NCI-H524 treated with DMSO at 0.1 percent for 48 hours (cell line): ENCODE measurements at regions not wholly inside any gene's neighbourhood (a gene's known extent, or its start where the extent isn't known, plus 50 kb on each side); places are given as distances from the start of the nearest gene placed in this dataset.

Experiments
- DNase-seq: peaks from one replicate; lab custom pipeline; 2025; lab: John Stamatoyannopoulos, UW

DNA sequence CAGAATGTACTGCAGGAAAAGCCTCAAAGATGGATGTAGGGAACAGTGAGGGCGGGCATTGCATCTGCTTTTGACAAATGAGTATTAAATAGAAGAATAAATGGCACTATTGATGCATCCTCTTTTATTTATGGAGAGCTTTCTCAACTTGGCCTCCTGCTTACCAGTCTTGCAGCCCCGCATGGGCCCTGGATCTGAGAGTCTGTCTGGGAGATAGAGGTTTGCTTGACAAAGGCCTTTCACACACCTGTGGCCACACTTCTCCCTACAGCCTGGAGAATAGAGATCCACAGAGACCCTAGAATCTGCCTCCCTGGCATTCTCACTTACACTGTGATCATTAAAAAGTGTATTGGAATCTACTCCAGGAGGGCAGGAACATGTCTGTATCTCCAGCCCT lies 203.8 kb upstream of the CDH4 start:
- DNase-seq: no peak

GRCh38 chr20:61049684-61050083 lies 202.4 kb upstream of the CDH4 start:
- no peak for DNase-seq

GRCh38 chr20:61050336-61050890 lies 201.6 kb upstream of the CDH4 start:
- DNase-seq: no peak

GRCh38 chr20:61052195-61052750 lies 199.8 kb upstream of the CDH4 start:
- peak; percentile 83 for DNase-seq

DNA sequence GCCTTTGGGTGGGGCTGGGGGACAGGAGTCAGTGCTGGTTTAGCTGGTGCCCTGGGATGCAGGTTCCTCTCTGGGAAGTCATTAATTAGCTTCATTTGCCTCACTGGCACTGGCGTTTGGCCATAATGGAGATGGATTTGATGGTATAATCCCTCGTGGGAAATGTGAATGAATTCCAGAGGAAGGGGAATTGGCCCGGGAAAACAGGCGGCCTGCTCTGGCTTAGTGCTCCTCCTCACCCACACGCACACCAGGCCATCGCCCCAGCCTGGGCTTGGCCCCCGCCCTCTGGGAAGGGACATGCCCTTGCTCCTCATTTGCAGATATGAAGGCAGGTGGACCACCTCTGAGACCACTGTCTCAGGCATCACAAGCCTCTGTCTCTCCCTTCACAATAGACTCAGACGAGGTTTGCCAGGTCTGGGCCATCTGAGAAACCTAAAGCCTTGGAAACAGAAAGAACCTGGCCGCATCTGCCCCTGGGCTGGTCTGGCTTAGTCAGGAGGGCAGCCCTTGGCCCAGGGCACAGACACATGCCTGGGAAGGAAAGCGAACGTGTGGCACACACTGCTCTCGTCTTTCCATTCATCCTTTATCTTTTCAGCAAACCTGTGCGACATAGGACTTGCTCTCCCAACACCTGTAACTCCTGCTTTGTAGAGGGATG lies 199.2 kb upstream of the CDH4 start:
- no peak for DNase-seq

DNA sequence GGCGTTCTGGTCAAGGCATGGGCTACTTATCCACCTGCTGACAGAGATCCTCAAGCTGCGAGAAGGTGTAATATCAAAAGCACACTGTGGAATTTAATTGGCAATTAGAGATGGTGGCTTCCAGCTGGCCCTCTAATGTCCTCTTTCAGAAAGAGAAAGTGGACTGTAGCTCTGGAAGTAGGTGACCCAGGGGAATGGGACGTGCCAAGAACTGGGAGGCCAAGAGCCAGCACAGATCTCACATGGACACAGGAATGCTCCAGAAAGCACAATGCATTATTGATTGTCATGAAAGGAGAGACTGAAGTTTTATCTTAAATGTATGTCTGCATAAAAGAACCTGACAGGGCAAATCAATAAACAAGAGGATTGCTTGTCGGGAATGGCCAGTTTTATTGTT lies 198.6 kb upstream of the CDH4 start:
- DNase-seq: no peak

DNA sequence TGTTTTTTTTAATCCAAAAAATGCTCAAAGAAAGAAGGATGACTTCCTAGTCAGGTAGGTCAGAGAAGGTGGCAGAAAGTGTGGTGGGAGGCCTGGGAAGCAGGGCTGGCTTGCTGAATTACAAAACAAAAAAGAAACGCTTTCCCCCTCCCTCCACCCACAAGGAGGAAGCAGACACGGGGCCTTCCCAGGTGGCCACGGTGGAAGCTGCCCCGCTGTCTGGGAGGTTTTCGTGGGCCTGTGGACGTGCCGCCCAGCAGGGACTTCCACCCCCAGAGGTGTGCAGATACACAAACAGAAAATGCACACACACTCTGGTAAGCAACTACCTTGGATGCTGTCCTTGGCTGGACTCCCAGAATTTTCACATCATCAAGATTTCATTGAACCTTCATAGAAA lies 198.2 kb upstream of the CDH4 start:
- no peak for DNase-seq

DNA sequence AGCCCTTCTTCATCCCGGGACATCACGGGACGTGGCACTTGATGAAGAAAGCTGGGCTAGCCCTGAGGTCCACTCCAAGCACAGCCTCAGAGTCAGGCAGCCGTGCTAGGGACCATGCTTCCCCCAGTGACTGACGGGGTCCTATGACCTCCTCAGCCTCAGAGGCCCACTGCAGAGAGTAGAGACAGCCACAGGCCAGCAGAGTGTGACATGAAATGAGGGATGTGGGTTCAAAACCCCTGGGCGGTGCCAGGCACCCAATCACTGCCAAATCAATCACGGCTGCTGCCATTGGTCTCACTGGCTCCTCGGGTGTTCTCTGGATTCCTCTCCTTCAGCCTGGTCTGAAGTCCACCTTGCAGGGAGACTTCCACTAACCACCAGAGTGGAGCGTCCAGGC lies 197.7 kb upstream of the CDH4 start:
- DNase-seq: no peak

GRCh38 chr20:61055180-61056010 lies 196.7 kb upstream of the CDH4 start:
- no peak for DNase-seq

DNA sequence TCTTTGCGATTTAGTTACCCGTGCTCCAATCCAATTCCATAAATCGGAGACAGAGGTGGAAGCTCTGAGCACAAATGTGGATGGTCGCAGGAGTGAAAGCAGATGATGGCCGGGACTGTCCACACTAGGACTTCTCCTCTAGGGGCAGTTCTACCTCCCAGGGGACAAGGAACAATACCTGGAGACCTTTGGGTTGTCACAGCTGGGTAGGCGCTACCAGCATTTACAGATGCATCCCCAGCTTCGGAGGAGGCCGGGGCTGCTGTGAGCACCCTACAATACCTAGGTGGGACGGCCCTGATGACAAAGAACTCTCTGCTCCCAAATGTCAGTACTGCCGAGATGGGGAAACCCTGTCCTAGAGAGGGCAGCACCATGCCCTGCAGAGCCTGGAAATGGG lies 195.9 kb upstream of the CDH4 start:
- no peak for DNase-seq

- DNase-seq: no peak
Measured at GRCh38 chr20:61056627-61057442, 195.2 kb upstream of the CDH4 start.

DNA sequence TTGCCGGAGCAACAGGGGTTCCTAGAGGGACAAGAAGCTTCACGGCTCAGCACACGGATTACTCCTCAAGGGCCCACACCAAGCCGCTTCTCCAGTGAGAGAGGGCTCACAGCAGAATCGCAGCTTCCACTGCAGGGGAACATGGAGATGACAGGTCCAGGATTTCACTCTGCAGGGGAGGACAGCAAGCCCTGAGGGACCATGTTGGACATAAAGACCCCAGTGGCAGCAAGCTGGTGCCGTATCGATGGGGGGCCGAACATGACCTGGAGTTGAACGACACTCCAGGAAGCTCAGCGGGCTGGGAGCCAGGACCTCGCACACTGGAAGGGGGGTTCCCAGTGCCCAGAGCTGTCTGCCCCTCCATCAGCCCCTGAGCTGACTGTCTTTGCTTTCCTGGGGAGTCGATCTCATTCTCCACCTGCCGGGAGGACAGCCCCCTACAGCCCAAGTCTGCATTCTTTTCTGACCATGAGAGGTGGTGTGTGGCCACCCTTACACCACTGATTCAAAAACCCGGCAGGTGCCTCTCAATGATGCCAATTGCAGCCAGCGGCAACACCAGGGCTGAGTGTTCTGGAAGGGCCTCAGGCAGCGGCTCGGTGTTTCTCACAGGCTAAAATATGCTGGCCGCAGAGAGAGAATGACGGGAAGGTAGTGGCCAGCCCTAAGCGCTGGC lies 194.5 kb upstream of the CDH4 start:
- DNase-seq: no peak

- no peak for DNase-seq
Measured at GRCh38 chr20:61061981-61062380, 190.1 kb upstream of the CDH4 start.

GRCh38 chr20:61065853-61066252 lies 186.2 kb upstream of the CDH4 start:
- no peak for DNase-seq

- DNase-seq: no peak
Measured at GRCh38 chr20:61066526-61066925, 185.5 kb upstream of the CDH4 start.

DNA sequence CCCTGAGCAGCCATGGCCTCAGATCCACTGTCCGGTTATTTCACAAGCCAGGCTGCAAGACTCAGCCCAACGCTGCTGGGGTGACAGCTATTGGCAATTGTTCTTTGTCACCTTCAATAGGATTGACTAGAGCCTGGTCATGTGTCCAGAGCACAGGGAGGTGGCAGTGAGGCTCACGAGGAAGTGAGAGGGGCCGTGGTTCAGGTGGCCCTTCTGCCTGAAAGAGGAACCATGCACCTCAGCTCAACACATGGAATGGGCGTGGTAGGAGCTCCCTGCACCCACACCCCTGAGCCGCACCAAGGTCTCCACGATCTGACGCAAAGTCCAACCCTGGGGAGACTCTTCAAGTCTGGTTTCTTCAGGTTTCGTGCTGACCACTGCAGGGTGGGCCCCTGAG lies 184.8 kb upstream of the CDH4 start:
- no peak for DNase-seq

DNA sequence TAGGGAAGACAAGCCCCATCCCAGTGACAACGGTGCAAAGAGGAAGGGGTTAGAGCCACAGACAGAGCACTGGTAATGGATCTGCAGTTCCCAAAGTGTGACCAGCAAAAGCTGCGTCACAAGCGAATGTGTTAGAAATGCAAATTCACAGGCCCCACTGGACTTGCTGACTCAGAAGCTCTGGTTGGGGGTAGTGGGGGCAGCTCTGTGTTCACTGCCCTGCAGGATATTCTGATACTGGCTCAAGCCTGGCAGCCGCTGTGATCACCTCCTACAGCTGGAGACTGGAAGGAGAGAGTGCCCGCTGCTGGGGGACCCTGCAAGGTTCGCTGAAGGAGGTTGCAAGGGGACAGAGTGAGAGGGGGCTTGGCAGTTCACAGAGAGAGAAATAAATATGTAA lies 179.7 kb upstream of the CDH4 start:
- no peak for DNase-seq

DNA sequence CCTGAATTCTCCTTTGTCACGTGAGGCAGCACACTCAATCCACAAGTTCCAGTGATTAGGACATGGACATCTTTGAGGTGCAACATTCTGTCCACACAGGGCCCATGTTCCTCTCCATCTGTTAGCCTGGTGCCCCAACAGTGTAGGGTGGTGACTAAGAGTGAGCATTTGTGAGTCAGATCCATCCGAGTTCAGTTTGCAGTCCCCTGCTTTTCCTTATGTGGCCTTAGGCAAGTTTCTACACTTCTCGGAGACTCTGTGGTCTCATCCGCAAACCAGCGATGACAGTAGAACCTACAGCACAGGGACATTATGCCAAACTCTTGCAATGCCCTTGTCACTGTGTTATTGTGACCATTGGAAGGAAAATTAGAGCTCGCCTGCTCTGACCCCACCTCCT lies 178.7 kb upstream of the CDH4 start:
- no peak for DNase-seq

GRCh38 chr20:61082720-61083119 lies 169.3 kb upstream of the CDH4 start:
- DNase-seq: no peak

- DNase-seq: no peak
Measured at GRCh38 chr20:61083431-61083830, 168.6 kb upstream of the CDH4 start.

DNA sequence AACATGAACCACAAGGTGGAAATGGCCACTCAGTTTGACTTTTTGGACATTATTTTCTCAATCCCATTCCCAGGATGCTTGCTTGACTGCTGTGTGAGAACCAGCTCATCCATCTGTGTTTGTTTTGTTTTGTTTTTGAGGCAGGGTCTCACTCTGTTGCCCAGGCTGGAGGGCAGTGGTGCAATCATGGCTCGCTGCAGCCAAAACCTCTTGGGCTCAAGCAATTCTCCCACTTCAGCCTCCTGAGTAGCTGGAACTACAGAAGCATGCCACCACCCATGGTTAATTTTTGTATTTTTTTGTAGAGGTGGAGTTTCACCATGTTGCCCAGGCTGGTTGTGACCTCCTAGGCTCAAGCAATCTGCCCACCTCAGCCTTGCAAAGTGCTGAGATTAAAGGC lies 166.0 kb upstream of the CDH4 start:
- no peak for DNase-seq

GRCh38 chr20:61090541-61090940 lies 161.5 kb upstream of the CDH4 start:
- DNase-seq: no peak
